Globus pallidus (tissue), 1 donor: ENCODE measurements at regions not wholly inside any gene's neighbourhood (a gene's known extent, or its start where the extent isn't known, plus 50 kb on each side); places are given as distances from the start of the nearest gene placed in this dataset.
A peak's percentile ranks its signal among the peaks of the same experiment; 100 is the strongest.

ENCODE experiments used
- DNase-seq: peaks from one replicate; pipeline ENCODE4 v3.0.0-alpha.2; 2015; ENCODE audit warnings: low spot score

DNA sequence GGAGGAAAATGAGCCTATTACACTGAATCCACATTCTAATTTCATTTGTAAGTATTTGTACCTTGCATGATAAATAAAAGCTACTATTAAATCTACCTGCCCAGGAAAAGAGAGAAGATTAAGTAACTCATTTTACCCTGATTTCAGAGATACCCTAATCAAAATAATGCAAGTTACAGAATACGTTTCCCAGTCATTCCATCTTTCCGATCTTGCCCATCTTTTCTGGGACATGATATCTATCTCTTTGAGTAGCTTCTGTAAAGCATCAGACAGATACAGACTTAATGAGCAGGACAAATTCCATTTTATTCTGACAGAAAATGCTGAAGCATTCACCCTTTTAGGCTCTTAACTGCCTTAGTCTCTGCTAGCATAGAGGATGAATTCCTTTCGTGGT, 56.6 kb downstream of the SPRY2 start:
- no peak for DNase-seq

DNA sequence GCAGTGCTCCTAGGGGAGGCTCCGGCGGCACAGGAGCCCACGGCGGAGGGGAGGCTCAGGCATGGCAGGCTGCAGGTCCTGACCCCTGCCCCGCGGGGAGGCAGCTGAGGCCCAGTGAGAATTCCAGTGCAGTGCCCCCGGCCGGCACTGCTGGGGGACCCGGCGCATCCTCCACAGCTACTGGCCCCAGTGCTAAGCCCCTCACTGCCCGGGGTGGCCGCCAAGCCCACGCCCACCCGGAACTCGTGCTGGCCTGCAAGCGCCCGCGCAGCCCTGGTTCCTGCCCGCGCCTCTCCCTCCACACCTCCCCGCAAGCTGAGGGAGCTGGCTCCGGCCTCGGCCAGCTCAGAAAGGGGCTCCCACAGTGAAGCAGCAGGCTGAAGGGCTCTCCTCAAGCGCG, 62.2 kb downstream of the SPRY2 start:
- DNase-seq, result no peak

DNA sequence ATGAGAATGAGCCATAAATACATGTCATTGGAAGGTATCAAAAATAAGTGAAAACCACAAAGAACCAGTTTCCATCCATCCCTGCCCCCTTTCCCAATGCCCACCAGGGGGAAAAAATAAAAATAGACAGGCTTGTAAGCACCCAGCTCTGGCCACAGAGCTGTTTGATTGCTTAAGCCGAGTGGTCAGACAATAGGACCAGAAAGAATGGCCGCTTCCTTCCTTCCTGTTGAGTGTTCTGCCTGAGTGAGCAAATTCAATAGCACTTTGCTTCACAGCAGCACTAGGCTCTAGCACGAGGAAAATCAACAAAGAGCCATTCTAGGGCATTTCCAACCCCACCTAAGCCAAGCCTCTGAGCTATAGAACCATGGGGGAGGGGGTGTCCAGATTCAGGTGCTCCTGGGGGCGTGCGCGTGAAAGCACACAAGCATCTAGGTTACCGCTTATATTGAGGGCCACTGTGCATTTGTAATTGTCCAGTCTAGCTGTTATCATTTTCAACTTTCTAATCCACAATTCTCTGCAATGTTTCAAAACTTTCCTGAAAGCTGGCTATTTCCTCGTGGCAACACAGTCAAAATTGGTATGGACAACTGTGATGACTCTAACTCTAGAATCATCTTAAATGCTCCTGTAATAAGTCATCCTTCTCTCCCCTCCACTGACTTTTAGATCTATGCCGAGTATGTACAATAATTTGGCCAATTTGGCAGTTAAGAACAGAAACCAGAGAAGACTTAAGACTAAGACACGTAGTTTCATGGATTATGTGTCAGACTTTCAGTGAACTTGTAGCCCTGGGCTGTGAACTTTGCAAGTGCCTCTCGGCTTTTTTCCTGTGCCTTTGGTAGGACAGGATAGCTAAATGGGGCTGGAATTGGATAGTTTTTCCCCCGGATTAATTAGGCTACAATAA, 64.3 kb downstream of the SPRY2 start:
- peak; percentile 61 for DNase-seq

DNA sequence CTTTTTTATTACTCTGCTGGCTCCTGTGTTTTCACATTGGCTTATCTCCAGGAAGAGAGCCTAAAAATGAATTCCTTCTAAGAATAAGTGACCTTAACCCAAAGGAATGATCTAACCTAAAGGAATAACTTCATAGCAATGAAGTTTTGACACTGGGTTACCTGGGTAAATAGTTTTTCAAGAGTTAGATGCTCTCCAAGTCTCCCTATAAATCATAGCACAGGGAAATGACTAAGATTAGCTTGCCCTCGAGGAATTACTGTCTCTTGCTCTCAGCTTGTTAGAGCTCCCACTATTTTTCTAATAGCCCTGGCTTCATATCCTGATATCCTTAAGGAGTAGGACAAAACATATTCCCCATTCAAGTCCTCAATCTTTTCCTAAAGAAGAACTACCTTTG, 66.3 kb downstream of the SPRY2 start:
- no peak for DNase-seq

DNA sequence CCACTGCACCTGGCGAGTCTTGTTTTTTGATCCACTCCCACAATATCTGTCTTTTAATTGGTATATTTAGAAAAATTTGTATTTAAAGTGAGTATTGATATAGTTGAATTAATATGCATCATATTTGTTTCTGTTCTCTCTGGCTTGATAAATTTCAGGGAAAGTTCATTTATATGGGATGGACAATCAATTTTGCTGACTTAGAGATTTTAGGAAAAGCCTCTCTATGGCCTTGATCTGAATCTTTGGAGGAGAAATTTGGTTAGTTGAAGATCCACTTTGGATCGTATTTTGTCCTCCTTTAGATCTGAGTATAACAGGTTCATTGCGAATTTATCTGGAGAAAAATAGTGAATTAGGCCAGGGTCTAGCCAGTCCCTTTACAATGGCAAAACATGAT, 67.2 kb downstream of the SPRY2 start:
- no peak for DNase-seq

DNA sequence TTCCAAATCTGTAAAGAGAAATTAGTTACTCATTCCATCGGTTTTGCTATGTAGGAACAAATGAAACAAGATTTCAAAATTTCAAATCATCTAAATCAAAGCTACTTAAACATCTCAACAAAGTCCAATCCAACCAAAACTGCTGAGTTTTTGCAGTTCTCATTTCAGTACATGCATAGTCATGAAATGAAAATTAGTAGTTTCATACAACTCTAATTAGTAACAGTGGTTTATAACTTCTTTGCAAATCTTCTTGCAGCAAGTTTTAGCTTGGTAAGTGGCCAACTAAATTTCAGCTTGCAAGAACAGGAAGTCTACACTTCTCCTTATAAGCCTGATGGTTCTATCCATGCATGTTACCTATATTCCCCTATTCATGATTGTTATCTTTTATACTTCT, 75.6 kb downstream of the SPRY2 start:
- DNase-seq, result no peak

DNA sequence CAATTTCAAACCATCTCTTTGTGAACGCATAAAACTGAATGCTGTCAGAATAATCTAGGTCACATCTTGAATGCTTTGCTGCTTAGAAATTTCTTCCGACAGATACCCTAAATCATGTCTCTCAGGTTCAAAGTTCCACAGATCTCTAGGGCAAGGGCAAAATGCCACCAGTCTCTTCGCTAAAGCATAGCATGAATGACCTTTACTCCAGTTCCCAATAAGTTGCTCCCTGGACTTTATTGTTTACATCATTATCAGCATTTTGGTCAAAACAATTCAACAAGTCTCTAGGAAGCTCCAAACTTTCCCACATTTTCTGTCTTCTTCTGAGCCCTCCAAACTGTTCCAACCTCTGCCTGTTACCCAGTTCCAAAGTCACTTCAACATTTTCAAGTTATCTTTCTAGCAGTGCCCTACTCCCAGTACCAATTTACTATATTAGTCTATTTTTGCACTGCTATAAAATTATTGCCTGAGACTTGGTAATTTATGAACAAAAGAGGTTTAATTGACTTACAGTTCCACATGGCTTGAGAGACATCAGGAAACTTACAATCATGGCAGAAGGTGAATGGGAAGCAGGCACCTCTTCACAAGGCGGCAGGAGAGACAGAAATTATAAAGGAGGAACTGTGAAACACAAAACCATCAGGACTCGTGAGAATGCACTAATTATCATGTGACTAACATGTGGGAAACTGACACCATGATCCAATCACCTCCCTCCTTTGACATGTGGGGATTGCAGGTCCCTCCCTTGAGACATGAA, 77.0 kb downstream of the SPRY2 start:
- no peak for DNase-seq

DNA sequence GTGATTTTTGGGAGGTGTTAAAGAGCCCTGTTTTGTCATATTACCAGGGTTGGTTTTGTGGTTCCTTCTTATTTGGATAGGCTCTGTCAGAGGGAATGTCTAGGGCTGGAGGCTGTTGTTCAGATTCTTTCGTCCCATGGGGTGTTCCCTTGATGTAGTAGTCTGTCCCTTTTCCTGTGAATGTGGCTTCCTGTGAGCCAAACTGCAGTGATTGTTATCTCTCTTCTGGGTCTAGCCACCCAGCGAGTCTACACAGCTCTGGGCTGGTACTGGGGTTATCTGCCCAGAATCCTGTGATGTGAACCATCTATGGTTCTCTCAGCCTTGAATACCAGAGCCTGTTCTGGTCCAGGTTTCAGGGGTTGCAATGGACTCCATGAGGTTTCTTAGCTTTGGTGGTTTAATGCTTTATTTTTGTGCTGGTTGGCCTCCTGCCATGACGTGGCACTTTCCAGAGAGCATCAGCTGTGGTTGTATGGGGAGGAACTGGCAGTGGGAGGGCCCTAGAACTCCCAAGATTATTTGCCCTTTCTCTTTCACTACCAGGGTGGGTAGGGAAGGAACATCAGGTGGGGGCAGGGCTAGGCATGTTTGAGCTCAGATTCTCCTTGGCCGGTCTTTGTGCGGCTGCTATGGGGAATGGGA, 78.8 kb downstream of the SPRY2 start:
- DNase-seq, result no peak

DNA sequence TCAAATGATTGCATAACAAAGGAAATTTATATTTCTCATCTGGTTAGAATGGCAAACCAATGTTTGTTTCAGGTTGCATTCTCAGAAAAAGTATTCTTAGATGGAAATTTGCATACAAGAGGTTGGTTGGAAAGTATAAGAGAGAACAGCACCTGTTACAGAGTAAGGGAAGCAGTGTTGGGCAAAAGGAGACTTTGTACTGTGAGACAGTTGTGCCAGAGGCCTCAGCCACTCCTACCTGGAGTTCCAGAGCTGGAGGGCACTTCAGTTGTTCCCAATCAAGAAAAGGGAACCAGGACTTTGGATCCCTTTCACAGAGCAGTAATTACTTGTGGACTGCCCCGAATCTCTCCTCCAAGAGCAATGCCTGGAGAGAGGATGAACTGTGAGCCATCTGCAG, 81.8 kb downstream of the SPRY2 start:
- no peak for DNase-seq

DNA sequence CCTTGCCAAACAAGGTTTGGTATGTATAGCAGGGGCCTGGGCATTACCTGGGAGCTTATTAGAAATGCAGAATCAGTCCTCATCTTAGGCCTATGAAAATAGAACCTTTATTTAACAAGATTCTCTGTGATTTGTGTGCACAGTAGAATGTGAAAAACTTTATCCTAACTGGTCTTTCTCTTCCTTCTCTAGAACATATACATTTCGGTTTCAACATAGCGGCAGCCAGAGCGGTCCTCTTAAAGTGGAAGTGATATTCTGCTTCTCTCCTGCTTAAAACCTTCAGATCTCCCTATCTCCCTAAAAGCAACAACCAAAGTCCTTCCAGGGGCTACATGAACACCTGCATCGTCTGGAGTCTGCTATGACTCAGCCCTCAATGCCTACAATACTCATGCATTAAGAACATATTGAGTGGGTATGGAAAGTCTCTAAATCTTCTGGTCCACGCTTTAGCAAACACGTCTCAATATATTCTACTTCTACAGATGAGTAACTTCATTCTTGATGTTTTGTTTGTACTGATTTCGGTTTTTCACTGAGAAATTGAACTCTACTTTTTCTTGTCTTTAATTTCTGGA, 84.5 kb downstream of the SPRY2 start:
- no peak for DNase-seq

DNA sequence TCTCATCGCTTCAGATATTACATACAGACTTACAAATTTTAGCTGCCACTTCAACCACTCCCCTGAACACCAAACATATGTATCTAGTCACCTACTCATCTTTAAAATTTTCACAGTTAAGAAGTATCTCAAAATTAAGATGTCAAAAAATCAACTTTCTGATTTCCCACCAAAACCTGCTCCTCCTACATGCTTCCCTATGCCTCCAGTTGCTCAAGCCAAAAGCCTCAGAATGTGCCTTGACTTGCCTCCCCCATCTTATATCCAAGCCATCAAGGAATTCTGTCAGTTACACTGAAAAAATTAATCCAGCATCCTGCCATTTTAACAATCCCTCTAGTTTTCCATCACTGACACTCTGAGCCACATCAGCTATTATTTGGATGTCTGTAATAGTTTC, 85.0 kb downstream of the SPRY2 start:
- no peak for DNase-seq

DNA sequence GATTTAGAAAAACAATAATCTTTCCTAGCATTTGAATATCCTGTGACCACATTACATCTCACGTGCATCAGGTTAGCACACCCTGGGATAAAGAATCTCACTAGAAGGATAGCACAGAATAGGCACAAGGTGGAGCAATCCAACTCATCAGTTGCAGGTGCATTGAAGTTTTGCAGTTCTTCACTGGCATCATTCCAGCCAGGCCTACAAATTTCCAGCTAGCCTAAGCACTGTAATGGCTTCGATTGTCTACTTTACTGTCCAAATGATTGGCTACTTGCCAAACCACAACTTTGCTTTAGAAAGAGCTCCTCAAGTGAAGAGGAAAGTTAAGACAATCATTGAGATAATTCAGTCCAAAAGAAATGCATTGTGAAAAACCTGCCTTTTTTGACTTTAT, 89.5 kb downstream of the SPRY2 start:
- no peak for DNase-seq

DNA sequence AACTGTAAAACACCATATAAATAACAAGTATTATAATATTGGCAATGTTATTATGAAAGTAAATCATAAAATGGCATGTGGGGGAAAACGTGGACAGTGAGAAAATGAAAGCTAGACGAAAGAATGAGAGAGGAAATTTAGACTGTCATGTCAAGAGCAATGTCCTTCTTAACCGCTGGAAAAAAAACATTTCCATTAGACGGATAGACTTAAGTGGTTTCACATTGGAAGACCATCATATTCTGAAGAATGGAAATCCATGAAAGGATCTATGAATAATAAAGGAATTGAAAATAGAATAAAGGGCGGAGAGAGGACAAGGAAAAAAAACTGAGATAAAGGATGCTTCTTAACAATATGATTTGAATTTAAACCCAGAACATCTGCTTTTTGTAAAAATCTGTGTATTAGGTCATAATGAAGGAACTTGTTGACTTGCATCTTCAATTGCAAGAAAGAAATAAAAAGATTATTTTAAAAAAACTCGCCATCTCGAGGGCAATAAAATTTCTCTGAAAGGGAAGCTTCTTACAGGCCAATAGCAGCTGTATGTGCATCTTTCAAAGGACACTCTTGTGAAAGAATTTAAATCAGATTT, 90.6 kb downstream of the SPRY2 start:
- no peak for DNase-seq

DNA sequence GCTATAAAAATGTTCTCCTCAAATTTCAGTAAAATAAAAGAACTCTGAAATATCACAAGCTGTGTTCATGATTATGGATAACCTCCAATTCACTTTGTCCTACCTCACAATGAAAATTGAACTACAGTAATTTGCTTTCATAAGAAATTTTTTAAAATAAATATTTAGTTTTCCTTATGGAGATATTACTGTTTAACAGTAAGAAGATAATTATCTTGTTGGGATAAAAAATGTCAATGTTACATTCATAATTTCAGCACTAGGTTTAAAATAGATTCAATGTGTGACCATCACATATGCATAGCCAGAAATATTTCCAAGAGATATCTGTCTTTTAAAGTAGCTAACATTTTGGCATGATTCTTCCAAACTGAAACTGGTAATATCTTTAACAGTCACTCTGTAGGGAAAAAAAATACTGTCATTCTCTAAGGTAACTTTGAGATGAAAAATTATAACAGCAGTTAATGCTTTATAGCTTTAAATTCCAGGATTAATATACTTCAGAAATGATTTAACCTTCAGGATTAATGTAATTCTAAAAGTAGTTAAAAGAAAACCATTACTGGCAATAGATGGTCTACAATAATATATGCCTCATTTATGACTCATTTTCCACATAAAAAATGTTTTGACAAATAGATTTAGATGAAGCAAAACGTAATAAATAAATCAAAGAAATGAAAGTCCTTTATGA, 91.3 kb downstream of the SPRY2 start:
- no peak for DNase-seq

DNA sequence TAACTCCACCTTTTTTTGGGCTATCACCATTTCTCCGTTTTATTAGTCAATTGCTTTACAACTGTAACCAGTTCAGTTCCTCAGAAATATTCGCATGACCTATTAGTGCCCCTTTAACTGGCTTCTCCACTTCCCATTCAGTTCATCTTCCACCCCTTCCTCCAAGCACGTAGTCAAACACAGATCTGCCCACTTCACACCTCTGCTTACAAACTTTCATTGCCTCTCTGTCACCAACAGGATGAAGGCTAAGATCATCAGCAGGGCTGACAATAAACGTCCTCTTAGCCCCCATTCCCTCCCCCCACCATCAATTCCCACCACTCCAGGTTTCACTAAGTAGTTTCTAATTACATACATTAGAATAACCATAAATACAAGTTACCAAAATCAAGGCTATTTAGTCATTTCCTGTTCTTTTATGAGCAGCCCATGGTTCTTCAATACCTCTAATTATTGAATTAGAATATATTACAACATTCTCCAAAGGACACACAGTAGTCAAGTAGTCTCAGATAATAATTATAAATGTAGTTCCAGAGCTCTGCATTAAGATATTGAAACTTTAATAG, 95.7 kb downstream of the SPRY2 start:
- DNase-seq, result no peak

DNA sequence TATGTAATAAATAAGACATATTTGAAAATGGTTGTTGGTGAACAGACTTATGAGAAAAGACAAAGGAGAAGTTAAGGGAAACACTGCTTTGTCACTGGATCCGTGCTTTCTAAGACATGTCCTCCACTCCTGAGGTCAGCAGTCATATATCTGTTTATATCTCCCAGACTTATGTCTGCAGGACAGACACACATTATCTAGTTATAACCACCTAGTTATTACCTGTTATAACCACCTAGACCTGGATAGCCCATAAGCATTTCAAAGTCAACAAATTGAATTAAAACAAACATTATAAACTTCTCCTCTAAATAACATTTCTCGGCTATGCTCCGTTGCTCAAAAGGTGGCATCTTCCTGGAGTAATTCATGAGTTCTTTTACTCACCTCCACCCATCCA, 96.4 kb downstream of the SPRY2 start:
- no peak for DNase-seq

DNA sequence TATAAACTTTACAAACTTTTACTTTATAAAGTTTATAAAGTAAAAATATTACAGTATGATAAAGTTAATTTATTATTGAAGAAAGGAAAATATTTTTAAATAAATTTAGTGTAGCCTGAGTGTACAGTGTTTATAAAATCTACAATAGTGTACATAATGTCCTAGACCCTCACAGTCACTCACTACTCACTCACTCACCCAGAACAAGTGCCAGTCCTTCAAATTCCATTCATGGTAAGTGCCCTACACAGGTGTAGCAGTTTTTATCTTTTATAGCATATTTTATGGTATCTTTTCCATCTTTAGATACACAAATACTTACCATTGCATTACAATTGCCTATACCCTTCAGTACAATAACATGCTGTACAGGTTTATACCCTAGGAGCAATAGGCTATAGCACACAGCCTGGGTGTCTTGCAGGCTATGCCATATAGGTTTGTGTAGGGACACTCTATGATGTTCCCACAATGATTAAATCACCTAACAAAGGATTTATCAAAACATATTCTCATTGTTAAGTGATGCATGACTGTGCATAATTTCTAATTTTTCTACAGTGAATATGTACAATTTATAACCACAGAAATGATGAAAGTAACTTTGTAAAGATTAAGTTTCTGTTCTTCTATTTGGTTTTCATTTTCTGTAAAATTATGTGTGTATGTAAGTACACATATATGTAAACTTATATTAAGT, 98.0 kb downstream of the SPRY2 start:
- no peak for DNase-seq

DNA sequence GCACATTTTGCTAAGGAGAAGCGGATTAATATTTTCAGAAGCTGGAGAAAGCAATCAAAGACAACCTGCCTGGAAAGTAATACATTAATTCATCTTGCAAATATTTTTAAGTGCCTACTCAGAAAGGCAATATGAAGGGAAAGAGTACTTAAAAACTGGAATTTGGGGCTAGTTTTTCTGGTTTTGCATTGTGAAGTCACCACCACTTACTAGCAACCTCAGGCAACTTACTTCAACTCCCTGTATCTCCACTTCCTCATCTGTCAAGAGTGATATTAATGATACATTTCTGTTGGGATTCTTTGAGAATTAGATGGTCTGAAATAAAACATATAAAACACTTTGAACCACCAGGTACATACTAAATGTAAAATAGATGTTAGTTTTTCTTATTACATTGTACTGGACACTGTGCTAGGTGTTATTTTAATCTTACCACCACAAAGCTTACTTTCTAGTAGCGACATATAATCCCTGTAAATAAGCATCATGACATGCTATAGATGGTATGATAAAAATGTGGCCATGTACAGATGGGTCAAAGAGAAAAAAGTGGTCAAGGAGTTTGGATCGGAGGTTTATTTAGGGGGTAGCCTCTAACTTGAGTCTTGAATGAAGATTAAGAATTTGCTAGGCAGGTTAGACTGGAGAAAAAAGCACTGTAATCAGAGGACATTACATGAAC, 101.2 kb downstream of the SPRY2 start:
- no peak for DNase-seq

DNA sequence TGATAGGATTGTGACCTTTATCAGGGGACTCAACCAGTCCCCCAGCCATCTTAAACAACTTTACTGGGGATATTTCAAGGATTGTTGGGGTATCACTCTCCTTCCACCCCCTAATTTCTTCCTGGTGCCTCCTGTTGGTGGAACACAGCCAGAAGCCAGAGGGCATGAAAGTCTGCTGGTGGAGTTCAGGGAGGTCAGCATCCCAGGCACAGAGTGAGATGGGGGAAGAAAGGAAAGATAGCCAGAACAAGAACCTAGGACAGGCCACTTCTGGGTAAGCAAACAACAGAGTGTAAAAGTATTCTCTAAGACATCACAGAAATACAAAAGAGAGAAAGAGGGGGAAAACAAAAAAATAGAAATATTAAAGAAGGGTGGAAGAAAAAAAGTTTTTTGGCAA, 101.8 kb downstream of the SPRY2 start:
- DNase-seq, result no peak

DNA sequence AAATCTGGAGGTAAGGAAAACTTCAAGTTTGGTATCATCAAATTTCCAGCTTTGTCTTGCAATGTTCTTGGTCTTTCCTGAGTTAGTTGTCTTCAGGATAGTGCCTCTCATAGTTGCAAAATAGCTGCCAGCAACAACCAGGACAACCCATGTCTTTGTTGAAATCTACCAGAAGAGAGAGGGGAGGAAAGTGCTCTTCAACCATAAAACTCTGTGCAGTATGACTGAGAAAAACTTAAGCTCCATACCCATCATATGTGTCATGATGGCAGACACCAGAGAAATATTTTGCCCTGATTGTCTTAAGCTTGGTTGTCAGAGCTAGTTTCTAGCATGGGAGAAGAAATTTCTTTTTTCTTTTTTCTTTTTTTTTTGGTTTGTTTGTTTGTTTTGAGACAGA, 103.3 kb downstream of the SPRY2 start:
- no peak for DNase-seq
